DND-41 (cell line): ENCODE measurements at regions not wholly inside any gene's neighbourhood (a gene's known extent, or its start where the extent isn't known, plus 50 kb on each side); places are given as distances from the start of the nearest gene placed in this dataset.

ENCODE experiments used
- ATAC-seq: fragments of 200-7000 bp; cut with Tn5 transposase; 3 replicates; pipeline ENCODE4 v1.9.1; 2021; ENCODE audit warnings: low read depth; ENCODE audit not compliant: insufficient read depth
- DNase-seq: peaks from one replicate; pipeline ENCODE4 v3.0.0-alpha.2; 2020
- H2AFZ ChIP-seq: 2 replicates; pipeline ENCODE4 v1.6.0; 2012; ENCODE audit warnings: low read depth, low read length
- H3K27ac ChIP-seq: 2 replicates; pipeline ENCODE4 v1.5.1; 2012; ENCODE audit warnings: low read length, inconsistent platforms
- H3K27me3 ChIP-seq: fragments of 200-600 bp; sonication (generic); 2 replicates; pipeline ENCODE4 v1.6.0; 2012; ENCODE audit warnings: low read length, mild to moderate bottlenecking, inconsistent platforms; ENCODE audit not compliant: insufficient read depth, poor library complexity
- H3K36me3 ChIP-seq: 2 replicates; pipeline ENCODE4 v1.5.1; 2012; ENCODE audit warnings: low read length, inconsistent platforms; ENCODE audit not compliant: insufficient read depth
- H3K4me1 ChIP-seq: 2 replicates; pipeline ENCODE4 v1.5.1; 2012; ENCODE audit warnings: mild to moderate bottlenecking, low read length; ENCODE audit not compliant: insufficient read depth
- H3K4me2 ChIP-seq: 2 replicates; pipeline ENCODE4 v1.6.0; 2012; ENCODE audit warnings: mild to moderate bottlenecking, moderate library complexity, low read length, inconsistent platforms; ENCODE audit not compliant: insufficient read depth
- H3K4me3 ChIP-seq, 2 experiments: fragments of 200-600 bp in 1 of 2; shearing (Covaris generic) in 1 of 2; 2 replicates each; pipeline ENCODE4 v1.5.1; 2012 to 2016; ENCODE audit warnings: inconsistent platforms in 2 of 2, low read length in 2 of 2, mild to moderate bottlenecking in 2 of 2, low read depth in 1 of 2, moderate library complexity in 1 of 2
- H3K79me2 ChIP-seq: 2 replicates; pipeline ENCODE4 v1.6.0; 2012; ENCODE audit warnings: low read length, inconsistent platforms; ENCODE audit not compliant: insufficient read depth
- H3K9ac ChIP-seq: 2 replicates; pipeline ENCODE4 v1.6.0; 2012; ENCODE audit warnings: low read depth, mild to moderate bottlenecking, inconsistent platforms, low read length, moderate library complexity
- H3K9me3 ChIP-seq: 2 replicates; pipeline ENCODE4 v1.5.1; 2012; ENCODE audit warnings: low read length, moderate library complexity, mild to moderate bottlenecking, inconsistent platforms; ENCODE audit not compliant: insufficient read depth, severe bottlenecking
- H4K20me1 ChIP-seq: 2 replicates; pipeline ENCODE4 v1.6.0; 2012; ENCODE audit warnings: low read length; ENCODE audit not compliant: insufficient read depth
- EZH2 ChIP-seq: IDR thresholded peaks from 3 replicates; pipeline ENCODE4 v1.6.1; 2012; ENCODE audit warnings: borderline replicate concordance, low read depth, mild to moderate bottlenecking, moderate library complexity, low read length, inconsistent platforms; ENCODE audit not compliant: severe bottlenecking
- TF ChIP-seq, protein P1 (sequence below): IDR thresholded peaks from 2 replicates; pipeline ENCODE4 v1.5.1; 2012; ENCODE audit warnings: borderline replicate concordance, low read length, moderate library complexity, mild to moderate bottlenecking; ENCODE audit not compliant: poor library complexity, severe bottlenecking; ENCODE audit errors: extremely low read depth

DNA sequence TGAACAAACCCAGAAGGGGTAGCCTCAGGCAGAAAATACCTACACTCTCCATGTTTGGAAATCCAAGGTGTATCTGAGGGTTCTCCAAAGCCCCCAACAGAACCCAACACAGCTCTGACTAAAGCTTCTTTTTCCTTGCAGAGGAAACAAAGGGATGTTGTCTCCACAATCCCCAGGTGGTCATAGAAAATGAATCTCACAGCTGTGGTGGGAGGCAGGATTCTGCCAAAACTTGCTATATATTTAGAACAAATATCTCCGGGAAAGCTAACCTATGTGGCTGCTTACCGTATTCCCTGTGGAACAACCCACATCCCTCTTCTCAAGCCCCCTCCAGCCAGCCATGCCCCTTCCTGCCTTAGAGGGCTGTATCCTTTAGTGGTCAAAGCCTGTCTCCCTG lies 406.1 kb downstream of the PRDM2 start:
- H3K4me1 ChIP-seq = no peaks in the 10 kb centered on the region
- H4K20me1 ChIP-seq = no peaks in the 10 kb centered on the region
- TF ChIP-seq EZH2 = no peak
- TF ChIP-seq, protein P1, sequence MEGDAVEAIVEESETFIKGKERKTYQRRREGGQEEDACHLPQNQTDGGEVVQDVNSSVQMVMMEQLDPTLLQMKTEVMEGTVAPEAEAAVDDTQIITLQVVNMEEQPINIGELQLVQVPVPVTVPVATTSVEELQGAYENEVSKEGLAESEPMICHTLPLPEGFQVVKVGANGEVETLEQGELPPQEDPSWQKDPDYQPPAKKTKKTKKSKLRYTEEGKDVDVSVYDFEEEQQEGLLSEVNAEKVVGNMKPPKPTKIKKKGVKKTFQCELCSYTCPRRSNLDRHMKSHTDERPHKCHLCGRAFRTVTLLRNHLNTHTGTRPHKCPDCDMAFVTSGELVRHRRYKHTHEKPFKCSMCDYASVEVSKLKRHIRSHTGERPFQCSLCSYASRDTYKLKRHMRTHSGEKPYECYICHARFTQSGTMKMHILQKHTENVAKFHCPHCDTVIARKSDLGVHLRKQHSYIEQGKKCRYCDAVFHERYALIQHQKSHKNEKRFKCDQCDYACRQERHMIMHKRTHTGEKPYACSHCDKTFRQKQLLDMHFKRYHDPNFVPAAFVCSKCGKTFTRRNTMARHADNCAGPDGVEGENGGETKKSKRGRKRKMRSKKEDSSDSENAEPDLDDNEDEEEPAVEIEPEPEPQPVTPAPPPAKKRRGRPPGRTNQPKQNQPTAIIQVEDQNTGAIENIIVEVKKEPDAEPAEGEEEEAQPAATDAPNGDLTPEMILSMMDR = no peak
- ATAC-seq (no peak), DNase-seq (no peak)
- no peaks in the 10 kb centered on the region for H3K9me3 ChIP-seq
- no peak overlapping the region for H3K4me2 ChIP-seq
- no peaks in the 10 kb centered on the region for H3K36me3 ChIP-seq
- H3K27me3 ChIP-seq = no peaks in the 10 kb centered on the region
- no peak overlapping the region for H3K4me3 ChIP-seq
- H3K9ac ChIP-seq = no peak overlapping the region
- no peak overlapping the region for H2AFZ ChIP-seq
- no peak overlapping the region for H3K27ac ChIP-seq
- no peaks in the 10 kb centered on the region for H3K79me2 ChIP-seq

DNA sequence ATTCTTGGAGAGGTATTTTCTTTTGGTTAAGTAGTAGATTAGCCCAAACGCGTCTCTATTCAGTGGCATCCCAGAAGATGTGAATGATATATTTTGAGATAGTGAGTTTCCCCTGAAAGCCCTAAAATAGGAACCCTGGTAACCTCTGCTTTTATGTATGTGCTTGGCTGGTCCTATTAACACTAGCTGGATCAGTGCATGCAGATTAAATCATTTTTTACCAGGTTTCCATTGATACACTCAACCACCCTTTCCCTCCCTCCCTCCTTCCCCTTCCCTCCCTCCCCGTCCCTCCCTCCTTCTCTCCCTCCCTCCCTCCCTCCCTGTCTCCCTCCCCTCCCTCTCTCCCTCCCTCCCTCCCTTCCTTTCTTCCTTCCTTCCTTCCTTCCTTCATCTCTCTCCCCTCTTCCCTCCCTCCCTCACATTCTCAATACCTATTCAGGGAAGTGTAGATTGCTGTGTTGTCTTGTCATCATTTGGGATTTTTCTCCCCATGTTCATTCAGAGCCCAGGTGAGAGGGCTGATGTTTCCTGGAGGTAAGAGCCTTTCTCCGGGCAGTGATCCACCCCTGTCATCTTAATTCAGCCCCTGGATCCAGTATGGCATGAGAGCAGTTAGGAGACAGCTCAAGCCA lies 406.8 kb downstream of the PRDM2 start:
- no peaks in the 10 kb centered on the region for H4K20me1 ChIP-seq
- H3K79me2 ChIP-seq = no peaks in the 10 kb centered on the region
- DNase-seq = no peak
- H3K9ac ChIP-seq = no peak overlapping the region
- no peak overlapping the region for H2AFZ ChIP-seq
- H3K36me3 ChIP-seq = no peaks in the 10 kb centered on the region
- H3K4me3 ChIP-seq = no peak overlapping the region
- H3K4me1 ChIP-seq = no peaks in the 10 kb centered on the region
- no peaks in the 10 kb centered on the region for H3K9me3 ChIP-seq
- TF ChIP-seq, protein P1 = no peak
- TF ChIP-seq EZH2 = no peak
- no peak for ATAC-seq
- no peak overlapping the region for H3K4me2 ChIP-seq
- H3K27ac ChIP-seq = no peak overlapping the region
- H3K27me3 ChIP-seq = no peaks in the 10 kb centered on the region

DNA sequence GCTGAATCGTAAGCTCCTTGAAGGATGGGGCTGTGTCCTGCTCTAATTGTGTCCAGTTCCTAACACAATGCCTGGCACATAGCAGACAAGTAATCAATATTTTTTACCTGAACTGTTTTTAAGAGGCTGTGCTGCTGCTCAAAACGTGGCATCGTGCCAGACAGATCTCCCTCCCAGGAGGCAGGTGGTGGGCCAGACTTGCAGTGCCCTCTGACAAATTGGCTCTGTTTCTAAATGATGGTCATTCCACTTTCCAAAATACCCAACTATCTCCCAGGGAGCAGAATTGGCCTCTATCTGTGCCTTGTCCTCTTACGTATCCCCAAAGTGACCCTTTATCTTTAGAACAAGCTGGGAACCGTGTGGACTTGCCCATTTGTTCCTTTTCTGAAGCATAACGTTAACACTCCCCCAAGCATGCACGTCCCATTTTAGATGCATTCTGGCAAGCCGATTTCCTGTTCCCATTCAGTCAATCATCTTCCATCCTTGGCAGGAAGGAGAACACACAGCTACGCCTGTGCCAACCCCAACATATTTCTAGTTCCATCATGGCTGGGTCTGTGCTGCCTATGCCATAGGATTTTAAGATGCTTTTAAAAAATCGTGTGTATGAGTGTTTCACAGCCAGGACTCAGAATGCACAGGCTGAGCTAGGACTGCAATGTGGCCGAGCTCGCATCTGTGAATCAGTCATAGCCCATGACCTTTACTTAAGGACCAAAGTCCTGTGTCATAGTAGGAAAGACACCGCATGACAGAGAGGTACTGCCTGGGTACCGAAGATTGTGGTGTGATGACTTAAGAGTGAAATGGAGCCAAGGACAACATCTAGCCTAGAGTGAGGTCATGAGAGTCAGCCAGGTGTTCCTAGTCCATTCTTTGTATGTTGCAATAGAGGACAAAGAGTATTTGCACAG lies 408.6 kb downstream of the PRDM2 start:
- Histone ChIP-seq H3K27ac (no peak overlapping the region), H3K36me3 (no peaks in the 10 kb centered on the region), H3K4me1 (peaks cover 14% of the 10 kb centered on the region), H4K20me1 (no peaks in the 10 kb centered on the region), H3K9ac (no peak overlapping the region), H3K9me3 (no peaks in the 10 kb centered on the region), H3K4me3 (no peak overlapping the region), H3K79me2 (no peaks in the 10 kb centered on the region), H2AFZ (no peak overlapping the region), H3K27me3 (no peaks in the 10 kb centered on the region), H3K4me2 (no peak overlapping the region)
- no peak for ATAC-seq
- no peak for DNase-seq
- no peak for TF ChIP-seq EZH2
- TF ChIP-seq, protein P1 = no peak
